GM18502 (cell line): ENCODE measurements at regions not wholly inside any gene's neighbourhood (a gene's known extent, or its start where the extent isn't known, plus 50 kb on each side); places are given as distances from the start of the nearest gene placed in this dataset.
"Not testable (repeated sequence)": the region's sequence is repeated elsewhere in the genome, so short reads cannot be mapped to it uniquely, and the experiment has no call there.

Experiments
- ATAC-seq: cut with Tn5 transposase; IDR thresholded peaks from one replicate; pipeline ENCODE4 v1.9.1; 2021; ENCODE audit warnings: mild to moderate bottlenecking; ENCODE audit not compliant: unreplicated experiment, poor library complexity

DNA sequence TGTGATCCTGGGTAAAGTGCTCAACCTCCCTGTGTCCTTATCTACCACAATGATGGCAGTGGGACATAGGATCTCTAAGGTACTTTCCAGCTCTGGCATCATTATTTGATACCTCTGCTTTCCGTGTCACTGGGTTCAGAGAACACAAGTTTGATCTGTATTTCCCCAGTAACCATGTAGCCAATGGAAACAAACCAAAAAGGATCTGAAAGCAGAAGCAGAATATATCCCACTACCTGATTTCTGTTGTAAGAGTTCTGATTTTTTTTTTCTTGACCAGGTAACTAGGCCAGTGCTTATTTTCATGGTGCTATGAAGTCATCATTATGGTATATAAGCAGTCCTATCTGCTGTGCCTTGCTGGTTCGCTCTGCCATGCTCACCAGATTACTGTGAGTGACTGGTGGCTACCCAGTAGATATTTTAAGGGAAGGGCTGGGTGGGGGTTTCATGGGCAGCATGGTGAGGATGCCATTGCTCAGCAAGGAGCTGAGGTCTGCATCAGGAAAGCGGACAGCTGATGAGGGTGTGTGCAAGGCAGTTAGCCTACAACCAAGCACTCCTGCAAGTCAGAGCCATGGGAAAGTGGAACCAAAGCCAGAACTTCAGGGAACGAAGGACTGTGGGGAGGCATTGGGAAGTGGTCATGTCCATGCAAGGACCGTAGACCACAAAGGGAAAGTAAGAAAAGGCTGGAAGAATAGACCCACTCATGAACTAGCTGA is 104.9 kb upstream of the EDEM3 start:
- ATAC-seq, result peak; percentile 72

DNA sequence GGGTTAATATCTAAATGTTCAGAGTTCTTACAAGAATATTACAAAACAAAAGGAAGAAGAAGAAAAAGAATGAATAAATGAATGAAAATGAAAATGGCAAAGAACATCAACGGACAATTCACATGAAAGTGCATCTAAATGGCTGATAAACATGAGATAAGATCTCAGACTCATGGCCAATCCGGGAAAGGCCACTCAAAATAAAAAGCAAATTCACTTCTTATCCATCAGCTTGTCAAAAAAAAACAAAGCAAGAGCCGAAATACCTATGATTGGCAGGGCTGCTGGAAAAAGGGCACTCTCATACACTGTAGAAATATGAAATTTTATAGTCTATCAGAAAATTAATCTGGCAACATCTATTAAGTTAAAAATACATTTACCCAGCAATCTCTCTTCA is 103.6 kb upstream of the EDEM3 start:
- no peak for ATAC-seq

DNA sequence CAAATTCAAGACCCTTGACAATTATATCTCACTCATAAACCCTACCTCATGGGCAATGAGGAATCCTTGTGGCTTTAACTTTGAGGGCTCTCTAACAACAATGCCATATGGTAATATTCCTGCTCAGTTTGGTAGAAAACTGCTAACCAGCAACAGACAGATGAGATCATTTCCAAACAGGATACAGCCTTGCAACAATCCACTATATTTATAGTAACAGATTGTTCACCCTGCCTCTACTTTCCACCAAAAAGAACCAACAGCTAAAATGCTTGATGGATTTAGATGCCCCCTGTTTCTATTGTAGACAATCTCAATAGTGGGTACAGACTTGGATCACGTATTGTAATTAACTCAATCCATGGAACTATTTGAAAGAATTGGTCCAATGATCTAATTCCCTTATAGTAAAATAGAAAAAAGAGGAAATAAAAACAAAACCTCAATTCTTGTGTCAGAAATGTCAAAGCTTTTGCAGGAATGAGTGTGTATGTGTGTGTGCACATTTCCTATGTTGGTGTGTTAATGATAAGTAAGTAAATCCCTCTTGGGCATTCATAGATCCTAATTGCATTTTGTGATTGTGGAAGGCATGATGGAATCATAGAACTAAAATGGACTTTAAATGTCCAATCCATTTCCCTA is 100.0 kb upstream of the EDEM3 start:
- ATAC-seq, result no peak

DNA sequence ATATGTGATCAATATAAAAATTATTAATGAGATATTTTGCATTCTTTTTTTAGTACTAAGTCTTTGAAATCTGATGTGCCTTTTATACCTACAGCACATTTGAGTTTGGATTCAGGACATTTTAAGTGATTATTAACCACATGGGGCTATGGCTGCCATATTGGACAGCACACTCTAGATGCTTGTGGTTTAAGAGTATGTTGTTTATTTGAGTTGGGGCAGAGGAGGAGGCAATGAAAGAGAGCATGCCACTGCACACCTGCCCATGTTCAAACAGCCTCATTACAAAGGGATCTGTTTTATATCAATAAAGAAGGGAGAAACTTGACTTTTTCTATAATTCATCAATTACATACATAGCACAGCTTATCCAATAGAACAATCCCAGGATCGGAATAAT is 99.4 kb upstream of the EDEM3 start:
- ATAC-seq, result no peak

DNA sequence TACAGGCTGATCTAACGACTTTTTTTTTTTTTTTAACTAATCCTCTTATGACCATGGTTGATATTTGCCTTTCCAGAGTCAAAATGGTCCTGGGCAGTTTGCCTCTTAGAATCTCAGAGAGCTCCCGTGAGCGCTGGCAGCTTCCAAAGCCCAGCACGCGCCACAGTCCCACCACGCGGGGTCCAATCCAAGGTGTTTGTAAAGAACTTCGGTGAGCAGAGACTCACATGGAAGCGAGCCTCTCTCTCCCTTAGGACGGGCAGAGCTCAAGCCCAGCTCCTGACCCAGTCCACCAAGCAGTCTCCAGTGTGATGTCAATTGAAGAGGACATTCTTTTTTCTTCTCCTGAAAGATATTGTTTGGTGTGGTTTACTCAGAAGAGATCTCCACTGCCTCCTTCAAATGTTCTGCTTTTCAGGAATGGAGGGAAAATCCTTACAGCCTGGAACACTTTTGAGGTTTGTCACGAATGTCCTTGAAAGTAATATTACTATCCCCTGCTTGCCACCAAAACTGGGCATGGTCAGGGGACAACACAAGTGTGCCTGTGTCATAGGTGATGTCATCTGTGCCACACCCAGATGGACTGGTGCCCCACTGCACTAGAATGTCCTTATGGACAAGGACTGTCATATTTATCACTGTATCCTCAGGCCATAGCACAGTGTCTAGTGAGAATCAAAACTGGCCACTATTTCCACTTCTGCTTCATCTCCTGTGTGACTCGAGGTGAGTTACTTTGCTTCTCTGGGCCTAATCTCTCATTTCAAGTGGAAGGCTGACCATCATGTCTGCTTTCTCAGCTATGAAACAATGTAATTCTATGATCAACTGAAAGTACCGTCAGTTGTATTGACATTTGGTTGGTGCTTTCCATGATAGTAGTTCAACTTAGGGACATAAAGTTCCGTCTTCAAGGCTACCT is 97.4 kb upstream of the EDEM3 start:
- no peak for ATAC-seq

DNA sequence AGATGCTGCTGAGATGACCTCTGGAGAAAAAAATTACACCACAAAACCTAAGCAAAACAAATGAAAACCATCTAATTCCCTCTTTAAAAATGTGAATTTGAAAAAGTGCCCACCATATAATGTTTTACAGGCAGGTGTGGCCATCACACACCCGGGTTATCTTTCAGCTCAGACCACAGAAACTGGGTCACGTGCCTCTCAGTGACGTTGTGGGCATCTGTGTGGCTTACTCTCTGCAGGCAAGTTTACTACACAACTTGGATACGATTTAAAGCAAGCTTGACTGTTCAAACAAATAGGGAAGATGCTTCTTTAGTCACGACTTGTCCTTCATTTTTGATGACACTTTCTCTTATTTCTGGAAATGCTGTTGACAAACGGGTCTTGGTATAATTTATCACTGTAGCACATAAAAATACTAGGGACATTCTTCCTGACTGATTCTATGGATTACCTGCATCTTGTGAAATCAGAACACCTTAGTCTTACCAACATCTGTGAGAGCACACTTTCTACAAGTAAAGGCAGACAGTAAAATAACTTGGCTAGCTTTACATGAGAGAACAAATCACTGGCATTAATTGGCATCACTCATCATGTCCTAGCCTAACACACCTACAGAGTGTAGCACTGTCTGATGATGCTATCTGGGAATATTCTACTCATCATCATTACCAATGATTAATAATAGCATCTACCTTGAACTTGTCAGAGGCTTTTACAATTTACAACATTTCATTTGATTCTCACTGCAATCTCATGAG is 89.3 kb upstream of the EDEM3 start:
- peak; percentile 99 for ATAC-seq

DNA sequence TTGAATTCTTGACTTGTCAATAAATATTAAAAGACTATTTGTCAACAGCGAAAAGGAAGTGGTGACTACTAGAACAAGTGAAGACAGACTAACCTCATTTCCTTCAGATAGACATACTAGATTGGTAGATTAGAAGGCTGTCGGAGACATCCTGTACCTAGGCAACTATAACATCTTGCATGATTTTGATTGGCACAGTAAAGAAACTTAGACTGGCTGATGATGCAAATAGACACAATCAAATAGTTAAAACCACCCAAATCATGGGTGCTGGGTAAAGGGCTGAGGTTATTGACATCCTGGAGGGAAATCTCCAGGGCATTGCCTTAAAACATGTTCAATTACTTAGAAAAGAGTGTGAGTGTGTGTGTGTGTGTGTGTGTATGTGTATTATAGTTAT is 85.9 kb upstream of the EDEM3 start:
- no peak for ATAC-seq

DNA sequence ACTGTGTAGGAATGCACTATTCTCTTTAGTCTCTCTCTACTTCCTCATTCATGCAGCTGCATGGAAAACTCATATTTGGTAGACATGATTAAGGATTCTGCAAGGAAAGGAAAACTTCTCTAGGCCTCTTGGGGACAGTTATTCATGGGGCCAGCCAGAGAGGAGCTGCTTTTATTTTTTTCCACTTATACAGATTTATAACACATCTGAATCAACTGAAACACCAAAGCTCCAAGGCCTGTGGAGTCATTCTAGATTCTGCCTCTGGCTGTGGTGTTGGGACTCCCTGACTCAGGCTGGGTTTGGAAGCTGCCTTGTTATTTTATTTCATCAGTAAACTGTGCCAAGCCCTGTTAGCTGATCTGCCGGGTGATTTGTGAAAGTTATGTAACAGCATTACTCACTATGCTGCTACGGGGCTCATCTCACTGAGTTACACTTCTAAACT is 83.9 kb upstream of the EDEM3 start:
- ATAC-seq, result no peak

DNA sequence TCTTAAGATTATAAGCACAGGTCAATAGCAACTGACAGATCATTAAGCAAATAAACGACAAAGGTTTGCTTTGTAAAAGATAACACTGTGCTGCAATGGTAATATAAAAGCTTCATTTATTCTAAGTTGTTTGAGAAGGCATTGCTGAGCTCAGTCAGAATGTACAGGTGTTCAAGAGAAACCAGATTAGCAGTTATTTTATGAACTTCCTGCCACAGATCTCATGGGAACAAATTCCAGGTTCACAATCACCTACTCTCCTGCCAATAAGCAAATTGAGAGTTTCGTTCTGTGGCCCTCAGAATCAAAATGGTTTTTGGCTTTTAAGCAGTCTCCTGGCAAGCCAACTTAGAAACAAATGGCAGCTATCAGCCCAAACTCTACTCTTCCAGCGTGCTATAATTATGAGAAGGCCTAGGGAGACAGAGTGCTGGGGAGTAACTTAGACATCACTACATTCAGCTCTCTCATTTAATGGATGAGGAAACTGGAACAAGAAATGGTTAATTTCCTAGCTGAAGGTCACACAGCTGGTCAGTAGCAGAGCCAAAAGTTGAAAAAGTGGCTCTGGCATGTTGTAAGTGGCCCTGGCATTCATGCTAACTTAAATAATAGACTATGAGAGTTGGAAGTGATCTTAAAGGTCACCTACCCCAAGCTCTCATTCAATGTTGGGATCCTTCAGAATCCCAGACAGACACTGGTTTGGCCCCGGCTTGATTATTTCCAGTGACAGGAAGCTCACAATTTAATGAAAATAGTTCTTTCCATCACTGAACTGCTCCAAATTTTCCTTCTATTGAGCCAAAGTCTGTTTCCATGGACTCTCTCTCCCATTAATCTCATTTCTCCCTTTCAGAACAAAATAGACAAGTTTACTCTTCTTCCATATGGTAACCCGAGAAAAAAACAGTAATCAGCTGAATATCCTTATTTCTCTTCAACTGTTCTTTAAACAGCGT is 82.6 kb upstream of the EDEM3 start:
- ATAC-seq, result no peak

DNA sequence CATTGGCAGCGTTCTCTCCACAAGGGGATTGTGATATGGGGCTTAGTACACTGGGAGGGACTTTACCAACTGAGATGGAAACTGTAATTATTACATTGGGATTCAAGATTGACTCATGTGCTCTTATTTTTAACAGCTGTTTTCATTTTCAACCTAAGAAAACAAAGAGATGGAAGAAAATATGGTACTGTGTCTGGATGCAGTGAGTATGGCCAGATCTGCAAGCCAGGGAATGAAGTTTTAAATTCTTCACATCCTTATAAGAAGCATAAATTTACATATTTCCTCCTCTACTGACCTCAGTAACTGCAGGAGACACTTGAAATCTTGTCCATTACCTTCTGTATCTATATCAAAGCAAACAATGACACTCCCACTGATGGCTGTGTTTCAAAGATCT is 81.5 kb upstream of the EDEM3 start:
- ATAC-seq, result no peak

DNA sequence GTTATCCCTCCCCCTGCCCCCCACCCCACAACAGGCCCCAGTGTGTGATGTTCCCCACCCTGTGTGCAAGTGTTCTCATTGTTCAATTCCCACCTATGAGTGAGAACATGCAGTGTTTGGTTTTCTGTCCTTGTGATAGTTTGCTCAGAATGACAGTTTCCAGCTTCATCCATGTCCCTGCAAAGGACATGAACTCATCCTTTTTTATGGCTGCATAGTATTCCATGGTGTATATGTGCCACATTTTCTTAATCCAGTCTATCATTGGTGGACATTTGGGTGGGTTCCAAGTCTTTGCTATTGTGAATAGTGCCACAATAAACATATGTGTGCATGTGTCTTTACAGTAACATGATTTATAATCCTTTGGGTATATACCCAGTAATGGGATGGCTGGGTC is 79.3 kb upstream of the EDEM3 start:
- ATAC-seq, result not testable (repeated sequence)

DNA sequence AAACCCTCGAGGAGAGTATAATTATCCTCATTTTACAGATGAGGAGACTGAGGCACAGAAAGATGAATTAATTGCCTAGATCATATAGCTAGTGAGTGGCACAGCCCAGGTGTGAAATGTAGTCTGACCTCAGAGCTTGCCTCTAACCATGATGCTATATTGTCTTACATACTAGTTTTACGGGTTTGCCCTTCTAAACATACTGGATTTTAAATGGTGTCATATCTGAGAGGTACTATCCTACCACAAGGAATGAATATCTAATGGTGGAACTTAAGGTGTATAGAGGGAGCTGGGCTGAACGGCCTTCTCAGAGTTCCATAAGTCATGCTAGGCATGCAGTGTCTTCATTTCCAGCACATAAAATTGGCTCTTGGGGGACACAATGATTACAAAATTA is 77.9 kb upstream of the EDEM3 start:
- ATAC-seq, result no peak

DNA sequence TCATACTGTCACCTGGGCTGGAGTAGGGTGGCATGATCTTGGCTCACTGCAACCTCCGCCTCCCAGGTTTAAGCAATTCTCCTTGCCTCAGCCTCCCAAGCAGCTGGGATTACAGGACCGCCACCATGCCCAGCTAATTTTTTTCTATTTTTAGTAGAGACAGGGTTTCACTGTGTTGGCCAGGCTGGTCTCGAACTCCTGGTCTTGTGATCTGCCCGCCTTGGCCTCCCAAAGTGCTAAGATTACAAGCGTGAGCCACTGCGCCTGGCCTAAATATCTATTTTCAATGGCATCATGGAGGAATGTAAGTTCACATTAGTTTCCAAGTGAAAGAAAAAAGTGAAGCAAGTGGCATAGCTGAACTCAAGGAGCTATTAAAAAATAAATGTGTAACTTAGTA is 74.8 kb upstream of the EDEM3 start:
- not testable (repeated sequence) for ATAC-seq

DNA sequence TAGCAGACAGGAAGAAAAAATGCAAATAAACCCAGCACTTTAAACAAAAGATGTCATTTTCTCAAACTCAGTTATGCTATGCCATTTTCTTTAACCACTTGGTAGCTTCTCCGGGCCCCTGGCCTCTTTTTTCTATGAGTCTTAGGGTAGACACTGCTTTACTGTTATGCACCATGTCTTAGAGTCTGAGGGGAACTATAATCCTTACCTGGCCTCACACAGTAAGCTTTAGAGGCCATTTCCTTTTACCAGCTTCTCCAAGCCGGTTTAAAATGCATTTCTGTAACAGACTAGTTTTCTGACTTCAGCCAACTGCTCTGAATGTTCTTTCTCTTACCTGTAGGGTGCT is 73.7 kb upstream of the EDEM3 start:
- no peak for ATAC-seq

DNA sequence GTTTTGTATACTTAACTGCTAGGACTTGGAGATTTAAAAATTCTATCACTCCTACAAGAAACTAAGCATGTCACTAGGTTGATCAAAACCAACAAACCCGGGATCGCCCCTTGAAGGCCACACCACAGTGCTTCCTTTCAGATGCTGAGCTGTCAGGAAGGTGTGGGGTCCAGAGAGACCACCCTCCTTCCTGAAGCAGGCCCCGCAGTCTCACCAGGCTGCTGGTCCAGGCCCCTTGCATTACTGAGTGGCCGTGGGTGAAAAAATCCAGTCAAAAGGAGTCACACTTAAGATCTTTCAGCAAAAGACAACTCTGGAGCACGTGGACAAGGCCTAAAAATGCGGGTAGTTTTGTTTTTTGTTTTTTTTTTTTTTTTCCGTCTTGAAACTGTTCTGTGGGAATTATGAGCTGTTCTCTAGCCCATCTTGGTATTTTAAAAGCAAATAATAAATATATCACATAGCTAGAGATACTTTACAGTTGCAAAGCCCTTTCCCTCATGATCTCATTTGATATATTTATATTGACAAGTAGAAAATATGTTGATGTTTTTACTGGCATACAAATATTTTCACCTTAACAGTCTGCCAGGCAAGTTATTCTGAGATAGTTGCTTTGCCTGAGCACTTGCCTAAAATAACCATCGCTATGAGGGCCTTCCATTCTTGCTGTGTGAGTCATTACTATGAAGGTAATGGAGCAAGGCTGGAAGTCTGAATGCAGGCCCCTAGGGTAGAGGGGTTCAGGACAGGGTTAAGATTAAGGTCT is 73.1 kb upstream of the EDEM3 start:
- ATAC-seq, result no peak

DNA sequence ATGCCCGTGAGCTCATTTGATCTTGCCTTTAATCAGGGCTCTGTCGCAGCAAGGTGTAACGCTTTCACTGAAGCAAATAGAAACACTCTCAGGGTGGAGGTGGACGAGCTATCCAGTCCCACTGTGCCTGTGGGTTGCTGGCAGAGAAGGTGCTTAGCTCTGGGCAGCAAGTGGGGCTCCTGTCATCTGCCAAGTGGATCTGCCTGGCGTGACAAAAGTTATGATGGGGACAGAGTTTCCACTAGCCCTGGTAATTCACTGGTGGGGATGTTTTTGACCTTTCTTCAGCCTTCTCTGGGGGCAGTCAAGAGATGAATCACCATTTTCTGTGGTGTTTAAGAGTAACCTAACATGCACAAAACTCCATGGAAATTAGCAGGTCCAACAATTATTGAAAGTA is 71.3 kb upstream of the EDEM3 start:
- ATAC-seq, result peak; percentile 45

DNA sequence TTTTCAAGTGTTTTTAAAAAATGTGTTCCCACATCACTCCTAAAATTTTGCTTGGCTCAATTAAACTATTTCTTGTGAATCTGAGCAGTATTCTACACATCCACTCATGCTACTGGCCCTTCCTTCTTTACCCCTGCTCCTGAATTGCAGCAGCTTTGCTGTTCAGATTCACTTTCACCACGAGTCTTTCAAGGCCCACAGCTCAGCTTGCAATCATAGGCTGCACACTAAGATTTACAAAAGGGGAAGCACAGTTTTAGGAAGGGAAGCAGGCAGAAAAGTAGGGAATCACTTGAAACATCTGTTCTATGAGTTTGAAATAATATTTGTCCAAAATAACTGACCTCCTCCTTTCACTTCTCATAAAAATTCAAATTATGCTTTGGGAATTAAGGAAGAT is 70.9 kb upstream of the EDEM3 start:
- peak; percentile 41 for ATAC-seq

DNA sequence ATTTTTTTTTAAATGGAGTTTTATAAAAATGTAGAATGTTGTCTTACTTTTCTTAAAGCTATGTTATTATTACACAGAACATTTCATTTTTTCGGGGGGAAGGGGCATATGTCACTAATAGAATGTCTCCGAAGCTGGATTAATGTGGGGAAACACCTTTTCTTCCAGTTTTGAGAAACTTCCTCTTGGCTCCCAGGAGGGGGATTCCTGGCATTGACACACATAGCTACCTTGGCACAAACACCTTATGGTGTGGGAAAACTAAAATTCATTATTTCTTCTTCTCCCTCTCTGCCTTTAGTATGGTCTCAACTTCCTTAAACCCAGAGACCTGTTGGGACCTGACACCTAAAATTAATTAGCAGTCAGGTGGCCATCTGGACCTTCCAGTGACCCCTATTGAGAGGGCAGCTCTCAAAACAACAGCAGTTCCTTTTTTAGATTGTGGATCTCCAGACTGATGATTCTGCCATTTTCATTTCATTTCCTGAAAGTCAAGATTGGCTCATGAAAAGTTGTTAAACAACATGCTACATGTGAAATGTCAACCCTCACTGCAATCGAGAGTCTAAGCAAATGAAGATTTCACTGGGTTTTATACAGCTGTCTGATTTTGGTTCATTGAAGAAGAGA is 70.1 kb upstream of the EDEM3 start:
- ATAC-seq, result no peak
